ENCODE measurements at regions not wholly inside any gene's neighbourhood (a gene's known extent, or its start where the extent isn't known, plus 50 kb on each side); places are given as distances from the start of the nearest gene placed in this dataset.

GRCh38 chr19:30216453-30216852 is 155.7 kb upstream of the ZNF536 start:
- CTCF ChIA-PET = no interaction called here
- H3K4me1 ChIP-seq (replicated peaks; ENCODE audit: insufficient read depth) = no peaks in the 10 kb centered on the region
- H3K27me3 ChIP-seq (ENCODE audit: insufficient read depth, low read depth) = peaks cover 71% of the 10 kb centered on the region

DNA sequence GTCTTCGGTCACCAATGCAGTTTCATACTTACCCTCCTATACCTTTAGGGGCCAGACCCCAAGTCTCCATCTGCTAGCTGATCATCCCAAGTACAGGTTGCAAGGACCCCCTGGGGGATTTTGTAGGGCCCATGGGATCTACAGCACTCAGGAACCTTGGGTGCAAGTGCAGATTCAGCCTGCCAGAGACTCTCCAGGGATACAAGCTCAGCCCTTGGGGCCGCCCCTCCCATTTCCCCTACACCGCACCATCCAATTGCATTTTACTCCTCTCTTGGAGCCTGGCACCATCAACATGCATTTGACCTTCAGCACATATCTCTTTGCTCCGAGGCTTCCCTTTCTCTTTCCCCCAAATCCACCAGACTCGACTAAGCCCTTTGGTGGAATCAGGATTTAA is 154.7 kb upstream of the ZNF536 start:
- no peak for DNase-seq
- no peaks in the 10 kb centered on the region for H3K4me1 ChIP-seq (replicated peaks; ENCODE audit: insufficient read depth)
- peaks cover 66% of the 10 kb centered on the region for H3K27me3 ChIP-seq (ENCODE audit: insufficient read depth, low read depth)
- BruUV-seq (replicated peaks) = no TSS peak
- H3K36me3 ChIP-seq (ENCODE audit: low read depth) = no peaks in the 10 kb centered on the region
- H4K20me1 ChIP-seq (ENCODE audit: insufficient read depth) = no peaks in the 10 kb centered on the region
- no peaks in the 10 kb centered on the region for H3K9me3 ChIP-seq (ENCODE audit: insufficient read depth, low read depth)
- no peak overlapping the region for H3K4me3 ChIP-seq
- no peak for TF ChIP-seq EZH2 (IDR thresholded peaks at IDR 0.05; ENCODE audit: low read depth)
- TF ChIP-seq, protein P1, sequence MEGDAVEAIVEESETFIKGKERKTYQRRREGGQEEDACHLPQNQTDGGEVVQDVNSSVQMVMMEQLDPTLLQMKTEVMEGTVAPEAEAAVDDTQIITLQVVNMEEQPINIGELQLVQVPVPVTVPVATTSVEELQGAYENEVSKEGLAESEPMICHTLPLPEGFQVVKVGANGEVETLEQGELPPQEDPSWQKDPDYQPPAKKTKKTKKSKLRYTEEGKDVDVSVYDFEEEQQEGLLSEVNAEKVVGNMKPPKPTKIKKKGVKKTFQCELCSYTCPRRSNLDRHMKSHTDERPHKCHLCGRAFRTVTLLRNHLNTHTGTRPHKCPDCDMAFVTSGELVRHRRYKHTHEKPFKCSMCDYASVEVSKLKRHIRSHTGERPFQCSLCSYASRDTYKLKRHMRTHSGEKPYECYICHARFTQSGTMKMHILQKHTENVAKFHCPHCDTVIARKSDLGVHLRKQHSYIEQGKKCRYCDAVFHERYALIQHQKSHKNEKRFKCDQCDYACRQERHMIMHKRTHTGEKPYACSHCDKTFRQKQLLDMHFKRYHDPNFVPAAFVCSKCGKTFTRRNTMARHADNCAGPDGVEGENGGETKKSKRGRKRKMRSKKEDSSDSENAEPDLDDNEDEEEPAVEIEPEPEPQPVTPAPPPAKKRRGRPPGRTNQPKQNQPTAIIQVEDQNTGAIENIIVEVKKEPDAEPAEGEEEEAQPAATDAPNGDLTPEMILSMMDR (conservative IDR thresholded peaks at IDR 0.05) = no peak
- no peak overlapping the region for H2AFZ ChIP-seq
- H3F3A ChIP-seq (ENCODE audit: insufficient read depth, low read depth) = no peaks in the 10 kb centered on the region
- no peak overlapping the region for H3K4me2 ChIP-seq
- no peaks in the 10 kb centered on the region for H3K79me2 ChIP-seq (ENCODE audit: low read depth)
- intact Hi-C loops (cut with micrococcal nuclease; ENCODE audit: unreplicated experiment) = no loop called here
- no peak overlapping the region for H3K27ac ChIP-seq
- ChIA-PET CTCF (no interaction called here), POLR2A (ENCODE audit: unreplicated experiment) (no interaction called here)
- H3K9me2 ChIP-seq (ENCODE audit: insufficient read depth) = no peaks in the 10 kb centered on the region

More at GRCh38 chr19:30216453-30216852, 155.7 kb upstream of the ZNF536 start:
- intact Hi-C loops (cut with micrococcal nuclease; ENCODE audit: unreplicated experiment) = no loop called here
- Histone ChIP-seq H3K4me3 (no peak overlapping the region), H3K9me2 (ENCODE audit: insufficient read depth) (no peaks in the 10 kb centered on the region), H3K36me3 (ENCODE audit: low read depth) (no peaks in the 10 kb centered on the region), H4K20me1 (ENCODE audit: insufficient read depth) (no peaks in the 10 kb centered on the region), H3K9me3 (ENCODE audit: insufficient read depth, low read depth) (no peaks in the 10 kb centered on the region), H3K27ac (no peak overlapping the region), H3K4me2 (no peak overlapping the region), H3F3A (ENCODE audit: insufficient read depth, low read depth) (no peaks in the 10 kb centered on the region), H2AFZ (no peak overlapping the region), H3K79me2 (ENCODE audit: low read depth) (no peaks in the 10 kb centered on the region)
- DNase-seq = no peak
- POLR2A ChIA-PET (ENCODE audit: unreplicated experiment) = no interaction called here
- TF ChIP-seq, protein P1 (conservative IDR thresholded peaks at IDR 0.05) = no peak
- no peak for TF ChIP-seq EZH2 (IDR thresholded peaks at IDR 0.05; ENCODE audit: low read depth)
- no TSS peak for BruUV-seq (replicated peaks)

DNA sequence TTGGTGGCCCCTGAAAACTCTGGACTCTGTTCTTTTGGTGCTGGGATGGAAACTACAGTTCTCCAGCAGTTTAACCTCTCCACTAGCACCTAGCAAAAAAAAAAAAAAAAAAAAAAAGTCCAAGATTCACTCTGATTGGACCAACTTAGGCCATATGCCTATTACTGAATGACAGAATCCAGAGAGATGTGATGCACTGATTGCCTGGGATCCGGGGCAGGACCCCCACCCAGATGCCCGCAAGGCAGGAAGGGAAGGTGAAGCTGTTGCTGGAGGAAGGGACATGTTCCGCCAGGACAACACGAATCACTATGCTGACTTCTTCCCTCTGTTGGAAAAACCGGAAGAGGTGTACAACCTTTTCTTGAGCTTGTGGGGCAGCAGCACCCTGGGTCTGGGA is 152.5 kb upstream of the ZNF536 start:
- Histone ChIP-seq H3K27me3 (ENCODE audit: insufficient read depth, low read depth) (peaks cover 50% of the 10 kb centered on the region), H3K36me3 (ENCODE audit: low read depth) (no peaks in the 10 kb centered on the region), H4K20me1 (ENCODE audit: insufficient read depth) (no peaks in the 10 kb centered on the region), H3K79me2 (ENCODE audit: low read depth) (no peaks in the 10 kb centered on the region), H3K4me2 (no peak overlapping the region), H3K4me1 (replicated peaks; ENCODE audit: insufficient read depth) (no peaks in the 10 kb centered on the region), H3F3A (ENCODE audit: insufficient read depth, low read depth) (no peaks in the 10 kb centered on the region), H3K27ac (no peak overlapping the region), H3K4me3 (no peak overlapping the region), H2AFZ (no peak overlapping the region), H3K9me3 (ENCODE audit: insufficient read depth, low read depth) (no peaks in the 10 kb centered on the region), H3K9me2 (ENCODE audit: insufficient read depth) (no peaks in the 10 kb centered on the region)
- no peak for TF ChIP-seq EZH2 (IDR thresholded peaks at IDR 0.05; ENCODE audit: low read depth)
- TF ChIP-seq, protein P1 (conservative IDR thresholded peaks at IDR 0.05) = no peak
- intact Hi-C loops (cut with micrococcal nuclease; ENCODE audit: unreplicated experiment) = no loop called here
- CTCF ChIA-PET = no interaction called here
- POLR2A ChIA-PET (ENCODE audit: unreplicated experiment) = no interaction called here
- DNase-seq = no peak
- BruUV-seq (replicated peaks) = no TSS peak
